ENCODE measurements at regions not wholly inside any gene's neighbourhood (a gene's known extent, or its start where the extent isn't known, plus 50 kb on each side); places are given as distances from the start of the nearest gene placed in this dataset.

DNA sequence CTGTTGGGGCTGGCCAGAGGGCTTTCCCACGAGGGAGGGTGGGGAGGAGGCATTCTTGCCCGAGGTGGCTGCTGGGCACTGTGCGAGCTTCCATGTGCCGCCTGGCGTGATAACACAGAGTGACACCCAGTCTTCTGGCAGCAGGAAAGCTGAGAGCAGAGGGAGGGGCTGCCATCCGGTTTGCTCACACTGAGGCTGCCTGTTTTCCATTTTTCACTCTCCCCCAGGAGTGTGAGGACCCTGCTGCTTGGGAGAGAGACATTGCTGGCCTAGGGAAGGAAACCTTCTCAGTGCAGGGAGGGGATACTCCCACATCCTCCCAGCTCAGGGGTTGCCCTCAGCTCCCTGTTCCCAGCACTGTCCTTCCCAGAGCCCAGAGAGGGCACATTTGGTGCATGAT is 73.1 kb downstream of the INHBB start:
- no peaks in the 10 kb centered on the region for H3K36me3 ChIP-seq (ENCODE audit: insufficient read depth, low read length)
- H3K9me3 ChIP-seq (ENCODE audit: control insufficient read depth, insufficient read depth, low read length), result no peaks in the 10 kb centered on the region
- H3K9ac ChIP-seq (ENCODE audit: low read depth, low read length), result no peak overlapping the region
- H3K4me1 ChIP-seq (ENCODE audit: insufficient read depth, low read length), result no peaks in the 10 kb centered on the region

DNA sequence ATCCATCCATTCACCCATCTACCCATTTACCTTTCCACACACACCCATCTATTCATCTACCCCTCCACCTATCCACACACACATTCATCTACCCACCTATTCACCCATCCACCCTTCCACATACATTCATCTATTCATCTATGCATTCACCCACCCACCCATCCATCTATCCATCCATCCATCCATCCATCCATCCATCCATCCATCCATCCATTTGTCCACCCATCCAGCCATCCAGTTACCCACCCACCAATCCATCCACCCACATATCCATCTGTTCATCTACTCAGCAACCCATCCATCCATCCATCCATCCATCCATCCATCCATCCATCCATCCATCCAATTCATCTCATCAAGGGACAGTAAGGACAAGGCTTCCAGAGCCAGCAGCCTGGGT is 74.0 kb downstream of the INHBB start:
- Histone ChIP-seq H3K36me3 (ENCODE audit: insufficient read depth, low read length) (no peaks in the 10 kb centered on the region), H3K4me1 (ENCODE audit: insufficient read depth, low read length) (no peaks in the 10 kb centered on the region), H3K9me3 (ENCODE audit: control insufficient read depth, insufficient read depth, low read length) (no peaks in the 10 kb centered on the region), H3K9ac (ENCODE audit: low read depth, low read length) (no peak overlapping the region)

DNA sequence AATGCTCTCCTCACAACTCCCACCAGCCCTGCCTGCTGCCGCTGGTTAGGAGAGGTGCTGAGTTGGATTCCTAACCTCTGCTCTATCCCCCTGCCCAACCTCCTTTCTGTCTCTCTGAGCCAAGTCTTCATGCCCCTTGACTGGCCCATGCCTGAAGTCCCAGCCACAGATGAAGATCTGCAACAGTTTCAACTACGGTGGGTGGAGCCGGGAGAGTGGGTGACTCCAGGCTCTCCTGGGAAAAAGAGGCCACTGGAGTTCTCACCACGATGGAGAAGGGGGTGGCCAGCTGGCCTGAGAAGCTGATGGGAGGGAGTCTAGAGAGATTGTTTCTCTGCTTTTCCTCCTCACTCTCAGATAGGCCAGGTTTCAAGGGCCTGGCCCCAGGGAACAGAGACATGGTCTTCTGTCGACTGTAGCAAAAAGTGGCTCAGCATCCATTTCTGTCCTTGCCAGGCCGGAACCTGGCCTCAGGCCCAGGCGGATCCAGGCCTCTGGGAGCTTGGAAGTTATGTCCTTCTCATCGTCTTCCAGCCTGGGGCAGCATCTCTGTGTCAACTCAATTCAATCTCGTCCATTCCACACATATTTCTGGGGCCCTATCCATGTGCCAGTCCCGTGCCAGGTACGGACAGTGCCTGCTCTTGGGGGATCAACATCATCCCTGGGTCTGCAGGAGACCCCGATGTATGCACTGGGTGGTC is 75.3 kb downstream of the INHBB start:
- no peak overlapping the region for H3K9ac ChIP-seq (ENCODE audit: low read depth, low read length)
- no peaks in the 10 kb centered on the region for H3K36me3 ChIP-seq (ENCODE audit: insufficient read depth, low read length)
- H3K4me1 ChIP-seq (ENCODE audit: insufficient read depth, low read length), result no peaks in the 10 kb centered on the region
- no peaks in the 10 kb centered on the region for H3K9me3 ChIP-seq (ENCODE audit: control insufficient read depth, insufficient read depth, low read length)

DNA sequence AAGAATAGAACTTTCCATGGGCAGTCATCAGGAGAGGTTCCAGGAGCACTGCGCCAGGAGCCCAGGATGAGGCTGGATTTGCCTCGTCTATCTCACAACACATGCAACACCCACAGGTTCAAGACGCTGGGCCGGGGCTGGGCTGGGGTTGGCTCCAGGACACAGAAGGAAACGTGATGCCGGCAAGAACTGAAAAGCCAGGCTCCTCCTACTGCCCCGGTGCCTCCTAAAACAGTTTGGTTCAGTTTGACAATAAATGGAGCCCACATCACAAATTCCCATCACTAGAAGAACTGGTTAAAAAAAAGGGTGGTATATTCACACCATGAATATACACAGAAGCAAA is 75.9 kb downstream of the INHBB start:
- Histone ChIP-seq H3K9me3 (ENCODE audit: control insufficient read depth, insufficient read depth, low read length) (no peaks in the 10 kb centered on the region), H3K36me3 (ENCODE audit: insufficient read depth, low read length) (no peaks in the 10 kb centered on the region), H3K9ac (ENCODE audit: low read depth, low read length) (no peak overlapping the region), H3K4me1 (ENCODE audit: insufficient read depth, low read length) (no peaks in the 10 kb centered on the region)

DNA sequence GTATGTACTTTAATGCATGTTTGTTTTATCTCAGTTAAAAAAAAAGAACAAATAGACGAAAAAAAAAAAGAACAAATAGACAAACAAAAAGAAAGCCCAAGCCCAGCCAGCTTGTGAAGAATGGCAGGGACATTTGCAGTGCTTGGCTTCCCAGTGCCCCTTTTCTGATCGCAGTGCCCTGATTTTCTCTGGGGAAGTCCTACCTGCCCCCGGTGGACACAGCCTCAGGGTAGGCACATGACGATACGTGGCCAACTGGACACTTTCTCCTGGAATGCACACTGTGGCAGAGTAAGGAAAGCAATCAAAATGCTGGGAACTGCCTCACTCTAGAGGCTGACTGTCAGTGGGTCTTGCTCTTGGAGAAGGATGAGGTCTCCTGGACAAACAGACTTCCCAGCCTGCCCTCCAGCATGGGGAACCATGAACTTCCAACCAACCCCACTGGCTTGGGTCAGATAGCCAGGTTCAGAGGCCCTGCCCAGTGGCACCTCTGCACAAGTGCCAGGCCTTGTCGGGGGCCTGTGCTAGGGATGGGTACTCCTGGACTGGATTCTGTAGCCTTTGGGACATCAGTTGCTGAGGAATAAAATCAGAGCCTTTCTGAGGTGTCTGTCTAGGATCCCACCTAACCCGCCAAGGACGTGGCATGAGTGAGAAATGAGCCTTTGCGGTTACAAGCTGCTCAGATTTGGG is 76.7 kb downstream of the INHBB start:
- Histone ChIP-seq H3K9ac (ENCODE audit: low read depth, low read length) (no peak overlapping the region), H3K36me3 (ENCODE audit: insufficient read depth, low read length) (no peaks in the 10 kb centered on the region), H3K4me1 (ENCODE audit: insufficient read depth, low read length) (no peaks in the 10 kb centered on the region), H3K9me3 (ENCODE audit: control insufficient read depth, insufficient read depth, low read length) (no peaks in the 10 kb centered on the region)

DNA sequence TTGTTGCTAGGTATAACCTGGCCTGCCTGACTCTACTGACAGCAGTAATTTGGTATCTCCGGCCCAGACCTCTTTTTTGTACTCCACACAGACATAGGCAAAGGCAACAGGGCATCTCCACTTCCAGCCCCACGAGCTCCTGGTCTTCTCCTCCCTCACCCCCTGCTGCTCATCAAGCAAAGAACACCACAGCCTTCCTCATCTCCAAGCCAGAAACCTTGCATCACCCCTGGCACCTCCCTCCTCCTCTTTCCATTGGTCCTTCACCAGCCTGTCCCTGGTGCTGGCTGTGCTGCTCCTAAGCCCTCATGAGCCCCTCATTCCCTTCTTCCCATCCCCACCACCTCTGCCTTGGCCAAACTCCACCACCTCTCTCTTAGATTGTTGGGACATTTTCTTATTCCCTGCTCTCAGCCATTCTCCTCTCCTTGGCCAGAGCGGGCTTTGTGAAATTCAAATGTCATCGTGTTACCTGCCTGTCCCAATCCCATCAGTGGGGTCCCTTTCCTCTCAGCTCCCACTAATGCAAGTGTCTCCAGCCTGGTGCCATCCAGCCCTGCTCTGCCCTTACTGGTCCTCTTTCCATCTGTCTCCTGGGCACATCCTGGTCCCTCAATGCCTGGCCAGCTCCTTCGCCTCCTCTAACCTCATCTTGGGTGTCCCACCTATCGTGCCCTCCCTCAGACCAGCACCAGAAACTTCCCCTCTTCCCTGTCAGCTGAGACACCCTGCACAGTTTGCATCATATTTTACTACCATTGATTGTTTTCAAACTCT is 77.4 kb downstream of the INHBB start:
- H3K9me3 ChIP-seq (ENCODE audit: control insufficient read depth, insufficient read depth, low read length), result no peaks in the 10 kb centered on the region
- H3K9ac ChIP-seq (ENCODE audit: low read depth, low read length), result no peak overlapping the region
- no peaks in the 10 kb centered on the region for H3K36me3 ChIP-seq (ENCODE audit: insufficient read depth, low read length)
- no peaks in the 10 kb centered on the region for H3K4me1 ChIP-seq (ENCODE audit: insufficient read depth, low read length)

DNA sequence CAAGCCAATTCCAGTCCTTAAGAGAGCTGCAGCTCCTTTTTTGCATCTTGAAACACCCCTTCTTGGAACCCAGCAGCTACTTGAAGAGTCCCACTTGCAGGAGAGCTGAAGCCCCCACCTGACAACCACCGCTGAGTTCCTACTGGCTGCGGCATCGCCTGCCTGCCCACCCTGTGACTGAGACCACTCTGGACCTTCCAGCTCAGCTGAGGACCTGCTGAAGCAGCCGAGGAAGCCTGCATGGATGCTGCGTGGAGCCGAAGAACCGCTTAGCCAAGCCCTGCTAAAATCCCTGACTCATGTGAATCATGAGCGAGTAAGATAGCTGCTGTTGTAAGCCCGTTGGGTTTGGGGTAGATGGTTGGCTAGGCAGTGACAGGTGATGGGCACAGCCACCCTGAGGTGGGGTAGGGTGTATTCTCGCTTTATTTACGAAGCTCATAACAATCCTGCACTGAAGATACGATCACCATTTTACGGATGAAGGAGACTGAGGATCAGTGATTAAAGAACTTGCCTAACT is 78.4 kb downstream of the INHBB start:
- no peaks in the 10 kb centered on the region for H3K36me3 ChIP-seq (ENCODE audit: insufficient read depth, low read length)
- no peaks in the 10 kb centered on the region for H3K9me3 ChIP-seq (ENCODE audit: control insufficient read depth, insufficient read depth, low read length)

DNA sequence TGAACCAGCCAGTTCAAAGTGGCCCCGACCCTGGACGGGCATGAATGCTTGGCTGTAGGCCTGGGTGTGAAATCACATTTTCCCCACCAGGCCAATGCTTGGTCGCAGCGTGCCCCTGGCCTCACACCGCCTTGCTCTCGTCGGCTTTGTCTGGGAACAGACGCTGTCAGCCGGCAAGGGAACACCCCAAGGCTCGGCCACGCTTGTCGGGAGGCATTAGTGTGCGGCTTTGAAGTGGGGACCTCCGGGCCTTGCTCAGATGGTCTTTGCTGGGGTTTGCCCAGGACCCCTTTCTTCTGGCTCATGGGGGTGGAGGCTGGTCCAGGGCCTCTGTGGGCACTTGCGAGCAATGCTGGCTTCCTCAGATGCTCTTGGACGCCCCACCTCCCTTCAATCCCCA is 79.1 kb downstream of the INHBB start:
- peaks cover 11% of the 10 kb centered on the region; the same call in 1 of the 2 replicates for H3K4me1 ChIP-seq (ENCODE audit: insufficient read depth, low read length)
- H3K9ac ChIP-seq (ENCODE audit: low read depth, low read length), result no peak overlapping the region
- no peaks in the 10 kb centered on the region for H3K9me3 ChIP-seq (ENCODE audit: control insufficient read depth, insufficient read depth, low read length)
- no peaks in the 10 kb centered on the region for H3K36me3 ChIP-seq (ENCODE audit: insufficient read depth, low read length)

More for the DNA sequence above, 78.4 kb downstream of the INHBB start:
- peaks cover 5% of the 10 kb centered on the region; the same call in 1 of the 2 replicates for H3K4me1 ChIP-seq (ENCODE audit: insufficient read depth, low read length)
- no peak overlapping the region for H3K9ac ChIP-seq (ENCODE audit: low read depth, low read length)

DNA sequence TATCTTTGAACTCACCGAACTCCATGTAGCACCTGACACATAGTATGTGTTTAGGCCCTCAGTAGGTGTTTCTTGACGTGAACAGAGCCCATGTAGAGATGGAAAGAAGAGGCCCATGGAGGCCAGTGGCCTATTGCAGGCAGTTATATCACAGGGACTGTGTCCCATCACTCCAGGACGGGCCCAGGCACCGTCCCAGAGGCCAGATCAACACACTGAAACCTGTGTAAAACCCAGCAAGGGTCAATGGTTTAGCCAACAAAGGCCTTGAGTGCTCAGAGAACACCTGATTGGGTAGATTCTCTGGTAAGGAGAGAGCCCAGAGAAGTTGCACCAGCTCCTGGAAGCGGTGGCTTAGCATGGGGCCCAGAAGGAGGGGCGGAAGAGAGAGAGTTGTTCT is 82.8 kb downstream of the INHBB start:
- peaks cover 16% of the 10 kb centered on the region; the same call in 1 of the 2 replicates for H3K4me1 ChIP-seq (ENCODE audit: insufficient read depth, low read length)
- no peaks in the 10 kb centered on the region for H3K9me3 ChIP-seq (ENCODE audit: control insufficient read depth, insufficient read depth, low read length)
- H3K9ac ChIP-seq (ENCODE audit: low read depth, low read length), result no peak overlapping the region
- H3K36me3 ChIP-seq (ENCODE audit: insufficient read depth, low read length), result no peaks in the 10 kb centered on the region

DNA sequence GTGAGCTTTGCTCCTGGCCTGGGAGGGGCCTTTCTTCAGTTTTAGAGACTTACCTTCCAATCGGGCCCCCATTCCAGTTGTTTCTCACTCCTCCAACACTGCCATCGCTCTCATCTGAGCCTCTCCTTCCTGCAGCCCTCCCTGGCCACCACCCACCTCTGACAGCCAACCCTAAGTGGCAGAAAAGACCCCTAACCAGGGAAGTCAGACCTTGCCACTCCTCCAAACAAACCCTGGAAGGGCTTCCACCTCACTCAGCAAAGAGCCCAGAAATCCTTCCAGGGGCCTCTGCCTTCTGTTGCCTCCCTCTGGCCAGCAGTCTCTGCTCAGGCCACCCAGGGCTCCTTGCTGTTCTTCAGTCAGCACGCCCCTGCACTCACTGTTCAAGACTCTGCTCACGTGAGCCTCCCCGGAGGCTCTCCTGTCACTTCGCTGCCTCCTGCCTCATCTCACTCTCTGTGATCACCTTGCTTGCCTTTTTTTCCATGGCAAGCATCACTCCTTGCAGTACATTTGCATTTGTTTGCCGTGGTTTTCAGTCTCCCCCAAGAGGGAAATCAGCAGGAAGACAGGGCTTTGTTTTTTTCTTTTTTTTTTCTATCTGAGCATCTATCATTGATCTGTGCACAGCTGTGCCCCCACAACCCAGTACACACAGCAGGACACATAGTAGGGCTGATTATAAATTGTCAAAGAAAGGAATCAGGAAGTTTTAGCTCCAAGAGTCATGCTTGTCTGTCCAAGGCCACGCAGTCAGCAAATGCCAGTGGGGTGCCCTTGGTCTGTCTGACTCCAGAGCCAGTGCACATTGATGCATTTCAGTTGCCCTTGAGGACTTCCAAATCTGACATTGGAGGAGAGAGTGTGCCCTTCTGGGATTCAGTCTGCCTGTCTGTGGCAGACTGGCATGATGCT is 83.9 kb downstream of the INHBB start:
- H3K9ac ChIP-seq (ENCODE audit: low read depth, low read length), result no peak overlapping the region
- peaks cover 16% of the 10 kb centered on the region; the same call in 1 of the 2 replicates for H3K4me1 ChIP-seq (ENCODE audit: insufficient read depth, low read length)
- no peaks in the 10 kb centered on the region for H3K9me3 ChIP-seq (ENCODE audit: control insufficient read depth, insufficient read depth, low read length)
- H3K36me3 ChIP-seq (ENCODE audit: insufficient read depth, low read length), result no peaks in the 10 kb centered on the region

DNA sequence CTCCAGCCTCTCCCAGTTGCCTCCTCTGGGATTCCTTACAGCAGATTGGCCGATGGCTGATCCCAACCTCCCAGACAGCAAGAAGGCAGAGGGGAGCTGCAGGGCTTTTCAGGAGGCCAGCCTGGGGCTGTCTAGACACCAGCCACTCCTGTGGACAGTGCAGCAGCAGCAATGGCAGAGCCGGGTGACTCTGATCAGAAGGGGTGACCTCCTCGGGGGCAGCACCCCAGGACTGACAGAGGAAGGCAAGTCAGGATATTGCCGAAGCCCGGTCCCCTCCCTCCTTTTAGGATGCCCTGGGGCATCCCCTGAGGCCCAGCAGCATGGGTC is 84.5 kb downstream of the INHBB start:
- Histone ChIP-seq H3K9me3 (ENCODE audit: control insufficient read depth, insufficient read depth, low read length) (no peaks in the 10 kb centered on the region), H3K9ac (ENCODE audit: low read depth, low read length) (no peak overlapping the region), H3K36me3 (ENCODE audit: insufficient read depth, low read length) (no peaks in the 10 kb centered on the region), H3K4me1 (ENCODE audit: insufficient read depth, low read length) (peaks cover 16% of the 10 kb centered on the region; the same call in 1 of the 2 replicates)

DNA sequence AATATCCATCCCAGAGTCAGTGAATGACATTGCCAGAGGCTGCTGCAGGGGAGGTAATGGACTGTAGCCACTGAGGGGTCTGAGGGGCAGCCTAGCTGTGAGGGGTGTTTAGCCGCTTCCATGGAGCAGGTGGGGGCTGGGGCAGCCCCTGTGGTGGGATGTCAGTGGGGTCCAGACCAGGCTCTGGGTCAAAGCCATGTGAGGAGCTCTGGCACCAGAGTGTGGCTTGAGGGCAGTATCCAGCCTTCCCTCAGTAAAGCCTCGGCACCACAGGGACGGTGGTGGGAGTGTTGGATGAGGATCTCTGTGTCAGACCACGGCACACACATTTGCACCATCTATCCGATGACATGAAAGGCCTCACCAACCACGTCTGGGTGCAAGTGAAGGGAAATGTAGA is 85.0 kb downstream of the INHBB start:
- H3K36me3 ChIP-seq (ENCODE audit: insufficient read depth, low read length), result no peaks in the 10 kb centered on the region
- H3K9ac ChIP-seq (ENCODE audit: low read depth, low read length), result no peak overlapping the region
- peaks cover 16% of the 10 kb centered on the region; the same call in 1 of the 2 replicates for H3K4me1 ChIP-seq (ENCODE audit: insufficient read depth, low read length)
- no peaks in the 10 kb centered on the region for H3K9me3 ChIP-seq (ENCODE audit: control insufficient read depth, insufficient read depth, low read length)

DNA sequence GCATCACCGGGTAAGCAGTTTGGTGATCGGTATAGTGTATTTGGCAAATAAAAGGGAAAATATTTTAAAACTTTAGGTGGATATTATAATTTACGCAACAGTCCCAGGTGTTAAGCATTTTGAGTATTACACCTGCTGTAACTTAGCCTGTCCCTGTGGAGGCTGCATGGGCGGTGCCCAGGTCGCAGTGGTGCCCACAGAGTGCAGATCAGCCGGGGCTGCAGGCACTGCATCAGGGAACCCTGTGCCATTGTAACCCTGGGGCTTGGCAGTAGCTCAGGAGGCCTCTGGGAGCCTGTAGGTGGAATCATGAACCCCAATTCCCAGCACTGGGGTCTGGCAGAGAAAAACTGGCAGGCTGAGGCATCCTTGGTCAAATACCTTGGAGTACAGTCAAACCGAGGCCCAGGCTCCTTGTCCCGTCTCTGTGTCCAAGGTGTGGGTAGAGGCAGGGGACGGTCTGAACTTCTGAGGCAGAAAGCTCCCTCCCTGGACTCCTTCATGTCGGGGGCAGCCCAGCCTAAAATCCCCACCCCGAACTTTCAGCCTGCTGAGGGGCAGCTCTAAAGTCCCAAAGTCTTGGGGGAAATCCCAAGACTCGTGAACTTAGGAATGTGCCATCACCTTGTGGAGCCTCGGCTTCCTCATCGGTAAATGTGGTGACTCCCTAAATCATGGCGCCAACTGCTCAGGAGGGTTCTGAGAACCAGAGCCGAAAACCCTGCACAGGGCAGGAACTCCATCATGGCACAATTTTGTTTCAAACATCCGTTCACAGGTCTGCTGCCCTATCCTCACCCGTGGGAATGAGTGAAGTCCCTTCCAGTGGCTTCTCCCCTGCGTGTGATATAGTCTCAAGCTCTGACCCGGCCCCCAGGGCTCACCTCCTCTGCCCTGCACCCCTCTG is 85.7 kb downstream of the INHBB start:
- no peaks in the 10 kb centered on the region for H3K9me3 ChIP-seq (ENCODE audit: control insufficient read depth, insufficient read depth, low read length)
- H3K4me1 ChIP-seq (ENCODE audit: insufficient read depth, low read length), result peaks cover 16% of the 10 kb centered on the region; the same call in 1 of the 2 replicates
- H3K9ac ChIP-seq (ENCODE audit: low read depth, low read length), result no peak overlapping the region
- no peaks in the 10 kb centered on the region for H3K36me3 ChIP-seq (ENCODE audit: insufficient read depth, low read length)
